ENCODE measurements at regions not wholly inside any gene's neighbourhood (a gene's known extent, or its start where the extent isn't known, plus 50 kb on each side); places are given as distances from the start of the nearest gene placed in this dataset.

GRCh38 chr3:95407709-95408463 lies 1345.0 kb downstream of the NSUN3 start:
- DNase-seq, result no peak

DNA sequence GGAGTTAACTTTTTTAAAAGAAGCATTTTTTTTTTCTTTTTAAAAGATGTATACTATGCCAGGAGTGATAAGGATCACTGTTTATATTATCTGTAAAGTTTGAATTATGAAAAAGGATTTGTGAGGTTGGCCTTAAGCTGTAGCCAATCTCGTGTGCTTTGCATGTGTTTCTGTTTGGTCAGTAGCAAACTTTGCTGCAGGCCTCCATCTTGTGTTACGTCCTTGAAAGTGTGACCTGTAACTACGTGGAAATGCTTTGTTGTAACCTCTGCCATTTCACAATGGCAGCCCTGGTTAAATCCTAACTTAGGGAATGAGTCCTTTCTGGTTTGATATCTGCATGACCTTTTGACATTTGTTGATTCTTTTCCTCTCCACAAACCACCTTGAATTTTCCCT lies 1345.6 kb downstream of the NSUN3 start:
- no peak for DNase-seq

- no peak for DNase-seq
These were observed 1355.4 kb downstream of the NSUN3 start for GRCh38 chr3:95418251-95418650.

DNA sequence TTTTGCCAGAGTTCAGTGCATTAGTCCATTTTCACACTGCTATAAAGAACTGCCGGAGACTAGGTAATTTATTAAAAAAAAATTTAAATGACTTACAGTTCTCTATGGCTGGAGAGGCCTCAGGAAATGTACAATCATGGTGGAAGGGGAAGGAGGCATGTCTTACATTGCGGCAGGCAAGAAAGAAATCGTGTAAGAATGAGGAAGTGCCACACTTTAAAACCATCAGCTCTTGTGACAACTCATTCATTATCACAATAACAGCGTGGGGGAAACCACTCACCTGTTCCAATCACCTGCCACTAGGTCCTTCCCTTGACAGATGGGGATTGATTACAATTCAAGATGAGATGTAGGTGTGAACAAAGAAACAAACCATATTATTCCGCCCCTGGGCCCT lies 1361.4 kb downstream of the NSUN3 start:
- DNase-seq, result no peak

DNA sequence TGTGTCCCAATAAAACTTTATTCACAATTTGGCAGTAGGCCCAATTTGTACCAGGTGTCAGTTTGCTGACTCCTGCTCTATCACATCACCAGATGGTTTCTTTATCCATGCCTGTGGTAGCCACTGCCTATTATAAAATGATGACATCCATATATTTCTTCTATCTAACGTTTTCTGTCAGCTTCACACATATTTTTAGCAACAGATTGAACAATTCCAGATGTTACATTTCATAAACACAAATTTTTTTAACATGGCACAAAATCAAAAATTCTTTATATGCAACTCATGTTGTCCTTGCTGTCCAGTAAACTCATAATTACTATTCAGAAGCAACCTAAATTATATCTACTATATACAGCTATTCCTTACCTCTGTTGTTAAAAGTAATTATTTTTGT lies 1371.6 kb downstream of the NSUN3 start:
- DNase-seq, result no peak

- no peak for DNase-seq
These were observed 1374.5 kb downstream of the NSUN3 start for GRCh38 chr3:95437409-95437808.

DNA sequence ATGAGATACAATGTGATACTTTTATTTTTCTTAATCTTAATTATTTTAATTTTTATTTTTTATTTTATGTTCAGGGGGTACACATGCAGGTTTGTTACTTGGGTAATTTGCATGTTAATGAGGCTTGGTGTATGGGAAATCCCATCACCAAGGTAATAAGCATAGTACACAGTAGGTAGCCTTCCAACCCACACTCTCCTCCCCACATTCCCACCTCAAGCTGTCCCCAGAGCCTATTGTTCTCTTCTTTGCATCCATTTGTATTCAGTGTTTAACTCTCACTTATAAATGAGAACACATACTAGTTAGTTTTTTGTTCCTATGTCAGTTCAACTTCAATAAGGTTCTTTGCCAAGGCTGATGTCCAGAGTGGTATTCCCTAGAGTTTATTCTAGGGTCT lies 1375.4 kb downstream of the NSUN3 start:
- no peak for DNase-seq

- DNase-seq, result no peak
These were observed 1371.6 kb upstream of the EPHA6 start for GRCh38 chr3:95442766-95443165.

- DNase-seq, result no peak
These were observed 1364.6 kb upstream of the EPHA6 start for GRCh38 chr3:95449841-95450240.

- DNase-seq, result no peak
These were observed 1361.2 kb upstream of the EPHA6 start for GRCh38 chr3:95453242-95453641.

GRCh38 chr3:95456835-95457234 lies 1357.6 kb upstream of the EPHA6 start:
- DNase-seq, result no peak

- DNase-seq, result no peak
These were observed 1354.7 kb upstream of the EPHA6 start for GRCh38 chr3:95459706-95460105.

GRCh38 chr3:95460274-95460673 lies 1354.1 kb upstream of the EPHA6 start:
- DNase-seq, result no peak

GRCh38 chr3:95462161-95462560 lies 1352.2 kb upstream of the EPHA6 start:
- DNase-seq, result no peak

DNA sequence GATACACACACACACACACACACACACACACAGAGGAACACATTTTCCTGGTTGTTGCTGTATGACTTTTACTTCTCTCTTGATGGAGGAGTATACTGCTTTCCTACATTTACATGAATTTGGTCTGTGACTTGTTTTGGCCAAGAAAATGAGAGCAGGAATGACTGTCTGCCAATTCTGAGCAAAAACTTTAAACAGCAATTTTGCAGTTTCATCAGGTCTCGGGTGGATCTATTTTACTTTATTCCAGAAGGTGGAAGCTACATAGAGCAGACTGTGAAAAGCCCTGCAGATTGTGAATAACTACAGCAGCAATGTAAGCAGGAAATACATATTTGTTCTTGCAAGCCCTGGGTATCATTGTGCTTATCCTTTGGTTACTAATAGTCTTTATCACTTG lies 1350.0 kb upstream of the EPHA6 start:
- DNase-seq, result no peak

- DNase-seq, result no peak
These were observed 1346.1 kb upstream of the EPHA6 start for GRCh38 chr3:95468331-95468730.

- DNase-seq, result no peak
These were observed 1340.1 kb upstream of the EPHA6 start for GRCh38 chr3:95474338-95474737.

DNA sequence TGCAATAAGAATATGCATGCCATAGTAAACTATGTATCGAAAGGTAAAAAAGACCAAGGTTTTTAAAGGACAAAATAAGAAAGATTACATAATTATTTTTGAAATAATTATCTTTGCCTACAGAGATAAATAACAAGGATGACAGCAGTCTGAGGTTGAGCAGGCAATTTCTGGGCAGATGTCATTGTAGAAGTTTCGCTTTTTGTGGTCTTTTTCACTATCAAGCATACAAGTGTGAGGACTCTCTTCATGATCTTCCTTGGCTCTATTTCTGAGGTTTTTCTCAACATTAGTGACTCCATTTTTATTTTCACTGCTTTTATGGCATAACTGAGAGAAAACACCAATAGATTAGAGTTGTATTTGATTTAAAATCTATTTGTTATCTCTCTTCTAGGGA lies 1337.9 kb upstream of the EPHA6 start:
- DNase-seq, result no peak

- DNase-seq, result no peak
These were observed 1308.2 kb upstream of the EPHA6 start for GRCh38 chr3:95506174-95506573.

- no peak for DNase-seq
These were observed 1306.3 kb upstream of the EPHA6 start for GRCh38 chr3:95508124-95508523.

DNA sequence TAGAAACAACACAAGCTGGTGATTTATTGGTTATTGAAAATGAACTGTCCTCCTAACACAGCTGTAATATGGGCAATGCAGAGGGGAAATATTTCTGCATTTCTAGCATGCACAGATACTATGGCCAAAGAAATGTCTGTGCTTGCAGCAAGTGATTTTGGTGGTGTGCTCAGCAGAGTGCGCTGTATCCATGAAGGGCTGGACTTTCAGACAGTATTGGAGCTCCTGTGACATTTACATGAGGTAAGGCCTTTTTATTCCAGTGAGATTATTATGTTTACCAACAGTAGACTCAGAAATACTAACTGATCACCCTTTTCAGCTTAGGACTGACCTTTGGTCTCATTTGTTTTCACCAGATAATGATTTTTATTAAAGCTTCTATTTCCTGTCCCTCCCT lies 1302.6 kb upstream of the EPHA6 start:
- no peak for DNase-seq

- DNase-seq, result no peak
These were observed 1300.1 kb upstream of the EPHA6 start for GRCh38 chr3:95514260-95514659.

DNA sequence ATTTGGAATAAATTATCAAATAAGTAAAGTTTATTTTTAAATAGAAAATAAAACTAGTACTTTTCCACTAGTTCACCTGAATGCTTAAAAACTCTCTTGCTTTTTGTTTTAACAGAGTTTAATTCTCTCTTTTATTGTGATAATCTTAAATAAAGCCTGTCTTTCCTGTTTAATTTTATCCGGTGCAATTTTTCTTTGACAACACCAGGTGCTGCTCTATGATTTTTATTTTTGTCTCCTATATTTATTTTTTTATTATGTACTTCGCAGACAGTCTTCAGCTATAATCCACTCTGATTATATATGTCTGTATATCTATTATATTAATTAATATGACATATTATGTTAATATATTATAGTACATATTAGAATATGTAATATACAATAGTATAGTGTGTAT lies 1293.0 kb upstream of the EPHA6 start:
- DNase-seq, result no peak

GRCh38 chr3:95522449-95522848 lies 1291.9 kb upstream of the EPHA6 start:
- no peak for DNase-seq

GRCh38 chr3:95539950-95540483 lies 1274.4 kb upstream of the EPHA6 start:
- no peak for DNase-seq
